H1 (cell line): ENCODE measurements at regions not wholly inside any gene's neighbourhood (a gene's known extent, or its start where the extent isn't known, plus 50 kb on each side); places are given as distances from the start of the nearest gene placed in this dataset.

Source experiments
- CTCF ChIA-PET: fragments of 300-600 bp; sonication (Branson Sonifier 250); formaldehyde crosslinking; loops from one replicate; lab custom pipeline; 2021; ENCODE audit not compliant: partially characterized antibody; lab: Charles Lee
- POLR2A ChIA-PET: fragments of 300-600 bp; sonication (Branson Sonifier 250); formaldehyde crosslinking; loops from one replicate; lab custom pipeline; 2021; ENCODE audit warnings: inconsistent platforms; ENCODE audit not compliant: partially characterized antibody; lab: Charles Lee
- DNase-seq, 2 experiments: peaks; one replicate each; pipeline versions ENCODE4 v3.0.0 to v3.0.0-alpha.2; 2010 to 2022; ENCODE audit warnings: low spot score in 2 of 2, low read depth in 1 of 2, mixed read lengths in 1 of 2
- FAIRE-seq: peaks from 2 replicates; lab custom pipeline; 2011; peaks lifted over from hg19 to GRCh38; lab: Jason Lieb, UNC
- H2AFZ ChIP-seq: 2 replicates; pipeline ENCODE4 v1.8.1; 2012; ENCODE audit warnings: low read length, inconsistent platforms
- H2AK5ac ChIP-seq: 2 replicates; pipeline ENCODE4 v1.6.1; 2013; ENCODE audit warnings: low read depth, low read length
- H2BK120ac ChIP-seq: replicated peaks from 2 replicates; pipeline ENCODE3; 2013; ENCODE audit warnings: low read depth, low read length, inconsistent platforms
- H2BK12ac ChIP-seq: 2 replicates; pipeline ENCODE4 v1.6.1; 2013; ENCODE audit warnings: low read depth, low read length
- H2BK15ac ChIP-seq: 2 replicates; pipeline ENCODE4 v1.6.1; 2013; ENCODE audit warnings: low read length
- H2BK20ac ChIP-seq: 2 replicates; pipeline ENCODE4 v1.6.1; 2013; ENCODE audit warnings: low read length
- H2BK5ac ChIP-seq: 2 replicates; pipeline ENCODE4 v1.6.1; 2013; ENCODE audit warnings: low read depth, low read length
- H3K14ac ChIP-seq: 2 replicates; pipeline ENCODE4 v1.6.1; 2013; ENCODE audit warnings: inconsistent platforms; ENCODE audit not compliant: insufficient read length
- H3K18ac ChIP-seq: 2 replicates; pipeline ENCODE4 v1.6.1; 2013; ENCODE audit warnings: low read length; ENCODE audit errors: extremely low read depth
- H3K23ac ChIP-seq: 2 replicates; pipeline ENCODE4 v1.6.1; 2013; ENCODE audit warnings: inconsistent platforms; ENCODE audit not compliant: insufficient read length
- H3K23me2 ChIP-seq: 2 replicates; pipeline ENCODE4 v1.6.1; 2013; ENCODE audit warnings: low read depth, low read length
- H3K27ac ChIP-seq: 2 replicates; pipeline ENCODE4 v1.6.1; 2011; ENCODE audit warnings: low read depth, low read length, inconsistent platforms
- H3K27me3 ChIP-seq, 4 experiments: replicated peaks in 1 of 4; 1 replicate in 1 of 4; 2 replicates in 3 of 4; pipeline versions ENCODE4 v1.6.1 to v1.8.1; 2011 to 2013; ENCODE audit warnings: low read length in 3 of 4, mild to moderate bottlenecking in 3 of 4, inconsistent platforms in 2 of 4, mixed read lengths in 2 of 4, moderate library complexity in 1 of 4; ENCODE audit not compliant: control insufficient read depth in 3 of 4, insufficient read depth in 3 of 4; ENCODE audit errors: extremely low read depth in 1 of 4
- H3K36me3 ChIP-seq, 4 experiments: 2 replicates each; pipeline versions ENCODE4 v1.6.1 to v1.8.1; 2011 to 2013; ENCODE audit warnings: mild to moderate bottlenecking in 4 of 4, low read length in 3 of 4, moderate library complexity in 2 of 4, control low read depth in 1 of 4, inconsistent platforms in 1 of 4; ENCODE audit not compliant: insufficient read depth in 4 of 4, control insufficient read depth in 2 of 4
- H3K4ac ChIP-seq: replicated peaks from 2 replicates; pipeline ENCODE3; 2013; ENCODE audit warnings: low read length, low read depth, mixed read lengths, inconsistent platforms; ENCODE audit not compliant: insufficient read length
- H3K4me1 ChIP-seq, 4 experiments: replicated peaks in 1 of 4; 1 replicate in 1 of 4; 2 replicates in 3 of 4; pipeline versions ENCODE4 v1.6.1 to v1.8.1; 2011 to 2013; ENCODE audit warnings: low read length in 3 of 4, inconsistent platforms in 2 of 4, mixed read lengths in 1 of 4; ENCODE audit not compliant: insufficient read depth in 4 of 4, control insufficient read depth in 3 of 4
- H3K4me2 ChIP-seq, 2 experiments: 2 replicates each; pipeline versions ENCODE4 v1.6.1 to v1.8.1; 2011 to 2013; ENCODE audit warnings: low read depth in 2 of 2, low read length in 2 of 2, control low read depth in 1 of 2, inconsistent platforms in 1 of 2, mild to moderate bottlenecking in 1 of 2; ENCODE audit not compliant: insufficient read depth in 1 of 2
- H3K4me3 ChIP-seq, 4 experiments: fragments of 200-600, 300-600 bp in 1 of 4; sonication (generic), shearing (Covaris generic), sonication (Bioruptor Twin) in 1 of 4; 2 replicates each; pipeline versions ENCODE4 v1.5.1 to v1.8.1; 2011 to 2016; ENCODE audit warnings: low read length in 4 of 4, low read depth in 3 of 4, control low read depth in 2 of 4, inconsistent platforms in 2 of 4, mild to moderate bottlenecking in 2 of 4, mixed read lengths in 1 of 4, moderate library complexity in 1 of 4; ENCODE audit not compliant: insufficient read depth in 2 of 4; ENCODE audit errors: extremely low read depth in 1 of 4
- H3K56ac ChIP-seq: replicated peaks from 2 replicates; pipeline ENCODE3; 2013; ENCODE audit warnings: low read depth, mild to moderate bottlenecking, mixed read lengths, low read length, inconsistent platforms; ENCODE audit not compliant: insufficient read length
- H3K79me1 ChIP-seq: 2 replicates; pipeline ENCODE4 v1.6.1; 2013; ENCODE audit warnings: low read depth, low read length, control low read depth
- H3K79me2 ChIP-seq, 2 experiments: 2 replicates each; pipeline versions ENCODE4 v1.6.1 to v1.8.1; 2012 to 2013; ENCODE audit warnings: low read length in 2 of 2, mild to moderate bottlenecking in 2 of 2, inconsistent platforms in 1 of 2; ENCODE audit not compliant: insufficient read depth in 2 of 2, control insufficient read depth in 1 of 2
- H3K9ac ChIP-seq, 4 experiments: replicated peaks in 1 of 4; 1 replicate in 1 of 4; 2 replicates in 3 of 4; pipeline versions ENCODE4 v1.6.1 to v1.8.1; 2011 to 2013; ENCODE audit warnings: low read depth in 3 of 4, low read length in 3 of 4, control low read depth in 2 of 4, mild to moderate bottlenecking in 2 of 4, moderate library complexity in 2 of 4, inconsistent platforms in 1 of 4; ENCODE audit errors: extremely low read depth in 1 of 4
- H3K9me3 ChIP-seq, 2 experiments: 2 replicates each; pipeline versions ENCODE4 v1.6.1 to v1.8.1; 2012 to 2013; ENCODE audit warnings: mild to moderate bottlenecking in 2 of 2, moderate library complexity in 2 of 2, control low read depth in 1 of 2, inconsistent platforms in 1 of 2, low read depth in 1 of 2, low read length in 1 of 2, mixed read lengths in 1 of 2; ENCODE audit not compliant: insufficient read depth in 2 of 2
- H4K20me1 ChIP-seq, 2 experiments: replicated peaks in 1 of 2; 2 replicates each; pipeline versions ENCODE3 to v1.8.1; 2011 to 2013; ENCODE audit warnings: inconsistent platforms in 2 of 2, low read length in 2 of 2, mild to moderate bottlenecking in 1 of 2; ENCODE audit not compliant: insufficient read depth in 2 of 2, control insufficient read depth in 1 of 2
- H4K5ac ChIP-seq: 2 replicates; pipeline ENCODE4 v1.6.1; 2013; ENCODE audit warnings: low read length, low read depth, mixed read lengths, inconsistent platforms; ENCODE audit not compliant: insufficient read length
- H4K8ac ChIP-seq: 2 replicates; pipeline ENCODE4 v1.8.0; 2013; ENCODE audit warnings: mild to moderate bottlenecking, moderate library complexity, low read length, inconsistent platforms; ENCODE audit not compliant: insufficient read depth; ENCODE audit errors: extremely low read depth
- H4K91ac ChIP-seq: replicated peaks from 2 replicates; pipeline ENCODE3; 2013; ENCODE audit warnings: low read length, mixed read lengths, inconsistent platforms; ENCODE audit not compliant: insufficient read length
- SP1 ChIP-seq: IDR thresholded peaks from 2 replicates; pipeline ENCODE4 v1.6.1; 2011; ENCODE audit warnings: low read depth, low read length
- WGBS, 2 experiments: shearing (Covaris generic) in 1 of 2; methylation state at CpG; one replicate each; pipeline versions ENCODE4 v1.1.6 to v1.1.7; 2013 to 2015; ENCODE audit warnings: low lambda C conversion rate in 2 of 2, mixed read lengths in 2 of 2, inconsistent platforms in 1 of 2, low coverage in 1 of 2, missing lambda C conversion rate in 1 of 2; ENCODE audit not compliant: insufficient replicate concordance in 2 of 2, insufficient coverage in 1 of 2, insufficient read length in 1 of 2; ENCODE audit errors: extremely low coverage in 1 of 2, missing lambda C conversion rate in 1 of 2; 5-methylcytosine and 5-hydroxymethylcytosine counted together

DNA sequence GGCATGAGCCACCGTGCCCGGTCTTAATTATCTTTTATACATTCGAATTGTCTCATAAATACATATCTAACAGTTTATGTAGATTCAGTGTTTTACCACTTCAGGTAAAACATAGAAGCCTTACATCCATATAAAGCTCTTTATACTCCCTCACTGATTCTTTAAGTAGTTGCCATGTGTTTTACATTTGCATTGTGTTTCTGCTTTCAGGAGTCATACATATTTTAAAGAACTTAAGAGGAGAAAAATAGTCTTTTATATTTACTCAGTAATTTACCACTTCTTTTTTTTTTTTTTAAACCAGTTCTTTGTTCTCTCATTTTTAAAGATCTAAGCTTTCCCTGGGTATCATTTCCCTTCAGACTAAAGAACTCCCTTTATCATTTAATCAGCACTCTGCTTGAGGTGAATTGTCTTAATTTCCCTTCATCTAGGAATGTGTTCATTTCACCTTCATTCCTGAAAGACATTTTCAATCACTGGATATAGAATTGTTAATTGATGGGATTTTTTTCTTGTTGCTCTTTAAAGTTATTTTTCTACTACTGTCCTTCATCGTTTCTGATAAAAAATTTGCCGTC is 127.1 kb upstream of the XIST start:
- Histone ChIP-seq H3K14ac (no peak overlapping the region), H3K4me2 (peak overlapping the region in 1 of 2 experiments; percentile 39; a peak in 1 of 4 replicates), H4K5ac (peak overlapping the region; percentile 80), H3K79me2 (peaks cover 0 to 64% of the 10 kb centered on the region in 2 experiments; a peak in 2 of 4 replicates), H4K91ac (no peak overlapping the region), H3K27me3 (no peaks in the 10 kb centered on the region), H3K18ac (no peak overlapping the region; the same call in 1 of the 2 replicates), H3K4me1 (peaks cover 0 to 9% (median 2%) of the 10 kb centered on the region in 4 experiments; a peak in 2 of 7 replicates), H2BK5ac (no peak overlapping the region), H2AK5ac (no peak overlapping the region), H4K20me1 (no peaks in the 10 kb centered on the region), H3K27ac (no peak overlapping the region), H2AFZ (no peak overlapping the region), H3K4ac (no peak overlapping the region), H2BK20ac (no peak overlapping the region), H3K9ac (no peak overlapping the region), H2BK120ac (no peak overlapping the region), H3K79me1 (no peaks in the 10 kb centered on the region), H2BK12ac (no peak overlapping the region), H3K23me2 (no peaks in the 10 kb centered on the region), H3K9me3 (no peaks in the 10 kb centered on the region), H2BK15ac (no peak overlapping the region), H3K4me3 (no peak overlapping the region), H3K56ac (no peak overlapping the region), H4K8ac (no peak overlapping the region), H3K36me3 (peaks cover 0 to 2% (median 0%) of the 10 kb centered on the region in 4 experiments; a peak in 1 of 8 replicates), H3K23ac (no peak overlapping the region)
- ChIA-PET POLR2A (interaction anchor here (1.3 to 2.2 kb wide), 2 partner anchors 11 to 15 kb away, joined by 4 to 10 read pairs; no protein-coding TSS in a partner anchor), CTCF (interaction anchor here (1.2 kb wide), 1 partner anchor 9 kb away, joined by 3 read pairs; no protein-coding TSS in a partner anchor)
- WGBS, 2 experiments = 7% methylated on average over 5 of the region's 5 CpGs; no CpG with 5 or more reads in 1 of the 2 experiments
- peak; percentile 42 for FAIRE-seq
- no peak for DNase-seq
- no peak for TF ChIP-seq SP1
